PC-9 (cell line): ENCODE measurements at regions not wholly inside any gene's neighbourhood (a gene's known extent, or its start where the extent isn't known, plus 50 kb on each side); places are given as distances from the start of the nearest gene placed in this dataset.

Experiments used
- BruUV-seq: library from RNA; stranded (reverse); fragments of 400-500 nt; replicated peaks from 2 replicates; lab custom pipeline; 2021; lab: Mats Ljungman, UMichigan
- CTCF ChIA-PET: fragments of 300-600 bp; sonication (Branson Sonifier 250); formaldehyde crosslinking; loops from one replicate; lab custom pipeline; 2022; ENCODE audit warnings: antibody characterized with exemption; lab: Charles Lee
- POLR2A ChIA-PET: fragments of 300-600 bp; sonication (Branson Sonifier 250); formaldehyde crosslinking; loops from one replicate; lab custom pipeline; 2022; ENCODE audit warnings: antibody characterized with exemption; ENCODE audit not compliant: unreplicated experiment; lab: Charles Lee
- DNase-seq, 2 experiments: peaks; one replicate each; pipeline versions ENCODE4 v3.0.0 to v3.0.0-alpha.2; 2015 to 2022; ENCODE audit warnings: mixed read lengths in 1 of 2
- H2AFZ ChIP-seq: fragments of 200-600 bp; sonication (generic); 2 replicates; pipeline ENCODE4 v1.8.1; 2017; ENCODE audit warnings: antibody characterized with exemption
- H3F3A ChIP-seq: fragments of 200-600 bp; sonication (generic); 2 replicates; pipeline ENCODE4 v1.8.1; 2017; ENCODE audit warnings: antibody characterized with exemption, mild to moderate bottlenecking, low read depth; ENCODE audit not compliant: insufficient read depth
- H3K27ac ChIP-seq: fragments of 200-600 bp; sonication (generic); 2 replicates; pipeline ENCODE4 v1.6.1; 2016; ENCODE audit warnings: mixed run types
- H3K27me3 ChIP-seq: fragments of 200-600 bp; sonication (generic); 2 replicates; pipeline ENCODE4 v1.6.1; 2016; ENCODE audit warnings: low read depth, mixed run types; ENCODE audit not compliant: insufficient read depth
- H3K36me3 ChIP-seq: fragments of 200-600 bp; sonication (generic); 2 replicates; pipeline ENCODE4 v1.6.1; 2016; ENCODE audit warnings: low read depth, mixed run types
- H3K4me1 ChIP-seq: fragments of 200-600 bp; sonication (generic); replicated peaks from 2 replicates; pipeline ENCODE4 v1.6.1; 2016; ENCODE audit warnings: mixed run types; ENCODE audit not compliant: insufficient read depth
- H3K4me2 ChIP-seq: fragments of 200-600 bp; sonication (generic); 2 replicates; pipeline ENCODE4 v1.6.1; 2017; ENCODE audit warnings: mixed run types
- H3K4me3 ChIP-seq: fragments of 200-600 bp; sonication (generic); 2 replicates; pipeline ENCODE4 v1.6.1; 2016; ENCODE audit warnings: mixed run types
- H3K79me2 ChIP-seq: fragments of 200-600 bp; sonication (generic); 2 replicates; pipeline ENCODE4 v1.6.1; 2017; ENCODE audit warnings: low read depth, mixed run types
- H3K9me2 ChIP-seq: fragments of 200-600 bp; sonication (generic); 2 replicates; pipeline ENCODE4 v1.8.1; 2017; ENCODE audit warnings: mild to moderate bottlenecking; ENCODE audit not compliant: insufficient read depth
- H3K9me3 ChIP-seq: fragments of 200-600 bp; sonication (generic); 2 replicates; pipeline ENCODE4 v1.8.1; 2016; ENCODE audit warnings: low read depth; ENCODE audit not compliant: insufficient read depth
- H4K20me1 ChIP-seq: fragments of 200-600 bp; sonication (generic); 2 replicates; pipeline ENCODE4 v1.8.1; 2017; ENCODE audit not compliant: insufficient read depth
- CTCF ChIP-seq: fragments of 200-600 bp; sonication (generic); conservative IDR thresholded peaks from 2 replicates; pipeline ENCODE4 v1.6.1; 2017; ENCODE audit warnings: mixed run types, antibody characterized with exemption, mild to moderate bottlenecking, moderate library complexity
- EZH2 ChIP-seq: fragments of 200-600 bp; sonication (generic); IDR thresholded peaks from 2 replicates; pipeline ENCODE4 v1.8.0; 2017; ENCODE audit warnings: antibody characterized with exemption, low read depth
- intact Hi-C: fragments of 100-400 bp; cut with micrococcal nuclease; formaldehyde crosslinking; loops from one replicate; pipeline ENCODE4 v1.10.0; 2022; ENCODE audit not compliant: unreplicated experiment

GRCh38 chr10:106405141-106405540 lies 759.4 kb downstream of the SORCS1 start:
- H4K20me1 ChIP-seq = no peaks in the 10 kb centered on the region
- CTCF ChIA-PET = no interaction called here
- POLR2A ChIA-PET = no interaction called here
- intact Hi-C loops = no loop called here
- H3K27me3 ChIP-seq = no peaks in the 10 kb centered on the region
- H3K79me2 ChIP-seq = no peaks in the 10 kb centered on the region
- no peak overlapping the region for H2AFZ ChIP-seq
- H3K4me2 ChIP-seq = no peak overlapping the region
- TF ChIP-seq CTCF (no peak), EZH2 (no peak)
- no peaks in the 10 kb centered on the region for H3K4me1 ChIP-seq
- no peaks in the 10 kb centered on the region for H3K9me2 ChIP-seq
- H3K9me3 ChIP-seq = no peaks in the 10 kb centered on the region
- no peaks in the 10 kb centered on the region for H3F3A ChIP-seq
- no peak for DNase-seq
- H3K4me3 ChIP-seq = no peak overlapping the region
- BruUV-seq = no TSS peak
- no peak overlapping the region for H3K27ac ChIP-seq
- H3K36me3 ChIP-seq = no peaks in the 10 kb centered on the region

DNA sequence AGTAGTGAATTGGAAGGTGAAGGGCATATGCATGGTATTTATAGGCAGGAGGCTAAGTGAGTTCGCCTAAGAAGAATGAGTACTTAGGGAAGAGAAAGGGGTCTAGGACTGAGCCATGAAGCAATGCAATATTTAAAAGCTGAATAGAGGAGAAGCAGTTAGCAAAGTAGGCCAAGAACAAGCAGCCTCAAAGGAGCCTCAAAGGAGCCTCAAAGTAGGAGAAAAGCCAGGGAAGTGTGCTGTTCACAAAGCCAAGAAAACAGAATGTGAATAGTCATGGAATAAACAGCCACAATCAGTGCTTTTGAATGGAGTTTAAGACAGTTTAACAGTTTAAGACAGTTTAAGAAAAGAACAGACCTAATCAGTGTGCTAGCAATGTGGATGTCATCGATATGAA lies 762.0 kb downstream of the SORCS1 start:
- no peak overlapping the region for H3K27ac ChIP-seq
- H3K4me2 ChIP-seq = no peak overlapping the region
- no peaks in the 10 kb centered on the region for H3K79me2 ChIP-seq
- H3F3A ChIP-seq = no peaks in the 10 kb centered on the region
- H3K36me3 ChIP-seq = no peaks in the 10 kb centered on the region
- H3K4me3 ChIP-seq = no peak overlapping the region
- no peaks in the 10 kb centered on the region for H3K9me3 ChIP-seq
- H3K4me1 ChIP-seq = no peaks in the 10 kb centered on the region
- POLR2A ChIA-PET = no interaction called here
- intact Hi-C loops = no loop called here
- DNase-seq = no peak
- H3K9me2 ChIP-seq = no peaks in the 10 kb centered on the region
- TF ChIP-seq CTCF (no peak), EZH2 (no peak)
- H2AFZ ChIP-seq = no peak overlapping the region
- no peaks in the 10 kb centered on the region for H3K27me3 ChIP-seq
- no peaks in the 10 kb centered on the region for H4K20me1 ChIP-seq
- CTCF ChIA-PET = no interaction called here
- BruUV-seq = no TSS peak

GRCh38 chr10:106401967-106402366 lies 762.5 kb downstream of the SORCS1 start:
- CTCF ChIA-PET = no interaction called here

More at GRCh38 chr10:106401967-106402366, 762.5 kb downstream of the SORCS1 start:
- Histone ChIP-seq H3K4me1 (no peaks in the 10 kb centered on the region), H3K27me3 (no peaks in the 10 kb centered on the region), H3F3A (no peaks in the 10 kb centered on the region), H2AFZ (no peak overlapping the region), H3K36me3 (no peaks in the 10 kb centered on the region), H3K4me2 (no peak overlapping the region), H3K79me2 (no peaks in the 10 kb centered on the region), H4K20me1 (no peaks in the 10 kb centered on the region), H3K4me3 (no peak overlapping the region), H3K9me3 (no peaks in the 10 kb centered on the region), H3K27ac (no peak overlapping the region), H3K9me2 (no peaks in the 10 kb centered on the region)
- POLR2A ChIA-PET = no interaction called here
- intact Hi-C loops = no loop called here
- DNase-seq = no peak
- no TSS peak for BruUV-seq
- TF ChIP-seq CTCF (no peak), EZH2 (no peak)
